ENCODE measurements at regions not wholly inside any gene's neighbourhood (a gene's known extent, or its start where the extent isn't known, plus 50 kb on each side); places are given as distances from the start of the nearest gene placed in this dataset.

DNA sequence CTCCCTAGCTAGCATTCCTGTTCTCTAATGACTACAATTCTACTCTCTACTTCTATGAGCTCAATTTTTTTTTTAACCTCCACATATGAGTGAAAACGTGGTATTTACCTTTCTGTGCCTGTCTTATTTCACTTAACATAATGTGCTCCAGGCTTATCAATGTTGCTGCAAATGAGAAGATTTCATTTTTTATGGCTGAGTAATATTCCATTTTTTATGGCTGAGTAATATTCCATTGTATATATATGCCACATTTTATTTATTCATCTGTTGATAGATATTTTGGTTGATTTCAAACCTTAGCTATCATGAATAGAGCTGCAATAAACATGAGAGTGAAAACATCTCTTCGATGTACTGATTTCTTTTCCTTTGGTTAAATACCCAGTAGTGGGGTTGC lies 159.6 kb upstream of the TPK1 start:
- WGBS, 2 donors, result 64 to 68% methylated on average over 2 of the region's 2 CpGs
- Histone ChIP-seq H3K27ac (no peak overlapping the region), H3K36me3 (no peaks in the 10 kb centered on the region), H3K9me3 (peaks cover 0 to 30% (median 3%) of the 10 kb centered on the region in 3 donors), H3K4me1 (no peaks in the 10 kb centered on the region), H3K27me3 (no peaks in the 10 kb centered on the region), H3K4me3 (no peak overlapping the region)
- intact Hi-C loops (cut with DNase I), result no loop called here
- TF ChIP-seq CTCF (IDR thresholded peaks at IDR 0.05), result no peak
- no peak for TF ChIP-seq POLR2A (IDR thresholded peaks at IDR 0.05)
- no peak for DNase-seq

DNA sequence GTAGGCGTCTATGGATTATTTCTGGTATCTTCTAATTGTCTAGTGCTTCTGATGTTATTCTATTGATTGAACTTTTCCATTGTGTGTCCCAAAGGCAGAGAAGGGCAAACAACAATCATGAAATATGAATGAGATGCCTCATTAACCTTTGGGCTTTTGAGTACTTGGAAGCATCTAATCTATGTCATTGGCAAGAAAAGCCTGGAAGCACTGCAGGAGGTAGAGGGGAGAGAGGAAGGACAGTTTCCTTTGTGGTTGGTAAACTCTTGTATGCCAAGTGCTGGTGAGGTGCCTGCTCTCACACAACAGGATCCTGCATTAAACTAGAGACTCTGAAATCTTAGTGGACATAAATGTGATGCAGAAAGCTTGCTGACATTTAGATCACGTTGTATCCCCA lies 155.2 kb upstream of the TPK1 start:
- H3K9me3 ChIP-seq, result peaks cover 0 to 3% (median 0%) of the 10 kb centered on the region in 3 donors
- H3K4me1 ChIP-seq, result no peaks in the 10 kb centered on the region
- no peak overlapping the region for H3K27ac ChIP-seq
- intact Hi-C loops (cut with DNase I), result no loop called here
- TF ChIP-seq POLR2A (IDR thresholded peaks at IDR 0.05) (no peak), CTCF (IDR thresholded peaks at IDR 0.05) (no peak)
- H3K36me3 ChIP-seq, result no peaks in the 10 kb centered on the region
- no peaks in the 10 kb centered on the region for H3K27me3 ChIP-seq
- no peak for DNase-seq
- no peak overlapping the region for H3K4me3 ChIP-seq
- 33 to 58% methylated on average over 2 of the region's 2 CpGs for WGBS, 2 donors

GRCh38 chr7:144987686-144988085 lies 151.8 kb upstream of the TPK1 start:
- no peak for DNase-seq
- WGBS, 2 donors, result 48 to 92% methylated on average over 1 of the region's 1 CpG

GRCh38 chr7:144982133-144982532 lies 146.3 kb upstream of the TPK1 start:
- Histone ChIP-seq H3K27ac (no peak overlapping the region), H3K9me3 (no peaks in the 10 kb centered on the region), H3K27me3 (no peaks in the 10 kb centered on the region), H3K36me3 (no peaks in the 10 kb centered on the region), H3K4me1 (no peaks in the 10 kb centered on the region), H3K4me3 (no peak overlapping the region)
- TF ChIP-seq CTCF (IDR thresholded peaks at IDR 0.05) (no peak), POLR2A (IDR thresholded peaks at IDR 0.05) (no peak)
- 0 to 21% methylated on average over 1 of the region's 1 CpG for WGBS, 2 donors
- intact Hi-C loops (cut with DNase I), result no loop called here
- DNase-seq, result no peak

More at GRCh38 chr7:144987686-144988085, 151.8 kb upstream of the TPK1 start:
- intact Hi-C loops (cut with DNase I), result no loop called here
- Histone ChIP-seq H3K27me3 (no peaks in the 10 kb centered on the region), H3K27ac (no peak overlapping the region), H3K9me3 (no peaks in the 10 kb centered on the region), H3K4me1 (no peaks in the 10 kb centered on the region), H3K4me3 (no peak overlapping the region), H3K36me3 (no peaks in the 10 kb centered on the region)
- TF ChIP-seq POLR2A (IDR thresholded peaks at IDR 0.05) (no peak), CTCF (IDR thresholded peaks at IDR 0.05) (no peak)

DNA sequence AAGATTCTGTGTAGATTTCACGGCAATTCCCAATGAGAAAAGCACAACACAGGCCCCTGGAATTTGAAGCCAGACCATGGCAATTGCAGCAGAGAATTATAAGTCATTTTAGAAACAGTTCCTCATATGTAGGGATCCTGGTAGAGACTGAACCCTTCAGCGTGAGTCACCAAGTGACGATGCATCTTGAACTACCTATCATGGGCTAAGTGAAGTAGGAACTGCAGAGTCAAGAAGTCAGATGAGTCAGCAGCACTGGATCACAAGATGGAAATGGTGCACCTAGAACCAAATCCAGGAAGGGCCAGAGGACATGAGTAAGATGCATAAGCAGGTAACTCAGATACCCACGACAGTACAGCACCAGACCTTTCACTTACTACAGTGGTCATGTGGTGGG lies 140.0 kb upstream of the TPK1 start:
- Histone ChIP-seq H3K27ac (no peak overlapping the region), H3K36me3 (no peaks in the 10 kb centered on the region), H3K27me3 (no peaks in the 10 kb centered on the region), H3K4me3 (no peak overlapping the region), H3K4me1 (no peaks in the 10 kb centered on the region), H3K9me3 (no peaks in the 10 kb centered on the region)
- 52 to 62% methylated on average over 4 of the region's 4 CpGs for WGBS, 2 donors
- intact Hi-C loops (cut with DNase I), result no loop called here
- TF ChIP-seq POLR2A (IDR thresholded peaks at IDR 0.05), result no peak
- no peak for TF ChIP-seq CTCF (IDR thresholded peaks at IDR 0.05)
- no peak for DNase-seq

All from esophagus squamous epithelium (tissue), 5 donors.